Stomach (tissue), 8 donors: ENCODE measurements at regions not wholly inside any gene's neighbourhood (a gene's known extent, or its start where the extent isn't known, plus 50 kb on each side); places are given as distances from the start of the nearest gene placed in this dataset.

ENCODE experiments used
- DNase-seq, 2 donors: peaks; one replicate each; pipeline versions ENCODE4 v3.0.0 to v3.0.0-alpha.2; 2013 to 2019
- H3K27ac ChIP-seq, 5 donors: fragments of 200-600 bp in 4 of 5; sonication (generic) in 4 of 5; one replicate each; pipeline ENCODE4 v1.5.1; 2013 to 2019; ENCODE audit warnings: mild to moderate bottlenecking in 1 of 5, moderate library complexity in 1 of 5
- H3K27me3 ChIP-seq, 3 donors: fragments of 200-600 bp; sonication (generic); one replicate each; pipeline ENCODE4 v1.5.1; 2017 to 2019; ENCODE audit warnings: mixed run types in 1 of 3
- H3K36me3 ChIP-seq, 4 donors: fragments of 200-600 bp; sonication (generic); 1 replicate in 3 of 4; 2 replicates in 1 of 4; pipeline ENCODE4 v1.5.1; 2016 to 2019
- H3K4me1 ChIP-seq, 4 donors: fragments of 200-600 bp; sonication (generic); one replicate each; pipeline ENCODE4 v1.5.1; 2016 to 2019
- H3K4me3 ChIP-seq, 4 donors: fragments of 200-600 bp; sonication (generic) in 3 of 4; one replicate each; pipeline ENCODE4 v1.5.1; 2016 to 2019; ENCODE audit warnings: mild to moderate bottlenecking in 1 of 4
- H3K9me3 ChIP-seq, 4 donors: fragments of 200-600 bp; sonication (generic); one replicate each; pipeline ENCODE4 v1.5.1; 2016 to 2019
- CTCF ChIP-seq, 7 experiments: fragments of 450-650 bp in 4 of 7; fragments of 200-600 bp in 3 of 7; sonication (generic) in 3 of 7; IDR thresholded peaks; one replicate each; pipeline ENCODE4 v1.5.1; 2016 to 2019; ENCODE audit warnings: antibody characterized with exemption in 7 of 7, control low read depth in 2 of 7, mild to moderate bottlenecking in 1 of 7
- EP300 ChIP-seq: sonication (generic); formaldehyde crosslinking; IDR thresholded peaks from one replicate; pipeline ENCODE4 v1.6.1; 2017; ENCODE audit warnings: antibody characterized with exemption
- POLR2A ChIP-seq, 4 donors: fragments of 450-650 bp; IDR thresholded peaks; one replicate each; pipeline ENCODE4 v1.6.1; 2016; ENCODE audit warnings: antibody characterized with exemption in 4 of 4, control low read depth in 2 of 4, mild to moderate bottlenecking in 1 of 4, moderate library complexity in 1 of 4
- POLR2AphosphoS5 ChIP-seq, 3 donors: sonication (generic); formaldehyde crosslinking; IDR thresholded peaks; one replicate each; pipeline ENCODE4 v1.6.1; 2016; ENCODE audit warnings: antibody characterized with exemption in 3 of 3
- WGBS, 5 donors: extraction: QIAGEN DNeasy Blood & Tissue Kit in 3 of 5; methylation state at CpG; one replicate each; pipeline versions ENCODE4 v1.1.5 to v1.1.7; 2013 to 2018; 5-methylcytosine and 5-hydroxymethylcytosine counted together
- intact Hi-C: fragments of 100-400 bp; cut with DNase I; formaldehyde crosslinking; loops from one replicate; pipeline ENCODE4 v1.15.1; 2023; ENCODE audit warnings: low total_unique reads
- donor health status: healthy with polysubstance abuse.
- donor health status: Bipolar disorder and iron deficiency.
- donor health status: healthy.

- WGBS, 5 donors, result 74 to 86% (median 82%) methylated on average over 4 of the region's 4 CpGs
- TF ChIP-seq POLR2AphosphoS5 (IDR thresholded peaks at IDR 0.05), result no peak
- TF ChIP-seq POLR2A (IDR thresholded peaks at IDR 0.05), result no peak
- TF ChIP-seq EP300, result no peak
- no peaks in the 10 kb centered on the region for H3K27me3 ChIP-seq
- peaks cover 0 to 18% (median 0%) of the 10 kb centered on the region in 4 donors for H3K9me3 ChIP-seq
- no peak overlapping the region for H3K27ac ChIP-seq
- no peak overlapping the region for H3K4me3 ChIP-seq
- intact Hi-C loops, result no loop called here
- H3K36me3 ChIP-seq, result no peaks in the 10 kb centered on the region
- DNase-seq, result no peak
- H3K4me1 ChIP-seq, result no peaks in the 10 kb centered on the region
Observed at GRCh38 chr2:4501525-4501924, 798.1 kb downstream of the DCDC2C start.

GRCh38 chr2:4502230-4502843 is 799.0 kb downstream of the DCDC2C start:
- no peak overlapping the region for H3K27ac ChIP-seq
- no peak overlapping the region for H3K4me3 ChIP-seq
- no peaks in the 10 kb centered on the region for H3K27me3 ChIP-seq
- WGBS, 5 donors, result 72 to 78% (median 77%) methylated on average over 3 of the region's 3 CpGs
- H3K4me1 ChIP-seq, result no peaks in the 10 kb centered on the region
- no peak for DNase-seq
- no peaks in the 10 kb centered on the region for H3K36me3 ChIP-seq
- intact Hi-C loops, result no loop called here
- H3K9me3 ChIP-seq, result peaks cover 0 to 18% (median 0%) of the 10 kb centered on the region in 4 donors
- no peak for TF ChIP-seq POLR2AphosphoS5 (IDR thresholded peaks at IDR 0.05)
- TF ChIP-seq CTCF (IDR thresholded peaks at IDR 0.05), result no peak
- no peak for TF ChIP-seq EP300
- no peak for TF ChIP-seq POLR2A (IDR thresholded peaks at IDR 0.05)

- H3K27ac ChIP-seq, result no peak overlapping the region
- no peak overlapping the region for H3K4me3 ChIP-seq
- no peaks in the 10 kb centered on the region for H3K36me3 ChIP-seq
- no peaks in the 10 kb centered on the region for H3K27me3 ChIP-seq
- TF ChIP-seq CTCF (IDR thresholded peaks at IDR 0.05) (no peak), EP300 (no peak), POLR2AphosphoS5 (IDR thresholded peaks at IDR 0.05) (no peak), POLR2A (IDR thresholded peaks at IDR 0.05) (no peak)
- intact Hi-C loops, result no loop called here
- H3K4me1 ChIP-seq, result no peaks in the 10 kb centered on the region
- no peak for DNase-seq
- 65 to 74% (median 69%) methylated on average over 4 of the region's 4 CpGs for WGBS, 5 donors
- H3K9me3 ChIP-seq, result peaks cover 0 to 25% (median 7%) of the 10 kb centered on the region in 4 donors
Observed at GRCh38 chr2:4507661-4508060, 804.3 kb downstream of the DCDC2C start.

GRCh38 chr2:4515871-4516761 is 812.7 kb downstream of the DCDC2C start:
- TF ChIP-seq EP300 (no peak), POLR2AphosphoS5 (IDR thresholded peaks at IDR 0.05) (no peak), CTCF (IDR thresholded peaks at IDR 0.05) (no peak), POLR2A (IDR thresholded peaks at IDR 0.05) (no peak)
- no peaks in the 10 kb centered on the region for H3K4me1 ChIP-seq
- H3K27ac ChIP-seq, result no peak overlapping the region
- H3K36me3 ChIP-seq, result no peaks in the 10 kb centered on the region
- H3K9me3 ChIP-seq, result peaks cover 0 to 10% (median 5%) of the 10 kb centered on the region in 4 donors
- no peak for DNase-seq
- no peaks in the 10 kb centered on the region for H3K27me3 ChIP-seq
- H3K4me3 ChIP-seq, result no peak overlapping the region
- intact Hi-C loops, result no loop called here
- 62 to 69% (median 65%) methylated on average over 11 of the region's 11 CpGs for WGBS, 5 donors
